ENCODE measurements at regions not wholly inside any gene's neighbourhood (a gene's known extent, or its start where the extent isn't known, plus 50 kb on each side); places are given as distances from the start of the nearest gene placed in this dataset.
"Not testable (repeated sequence)": the region's sequence is repeated elsewhere in the genome, so short reads cannot be mapped to it uniquely, and the experiment has no call there.

- no peak for DNase-seq (ENCODE audit: low spot score)
Measured at GRCh38 chr21:14613486-14614224, 67.5 kb upstream of the SAMSN1 start.

GRCh38 chr21:14610119-14610518 is 64.0 kb upstream of the SAMSN1 start:
- DNase-seq (ENCODE audit: low spot score), result not testable (repeated sequence)

GRCh38 chr21:14609274-14609673 is 63.2 kb upstream of the SAMSN1 start:
- DNase-seq (ENCODE audit: low spot score), result no peak

GRCh38 chr21:14607262-14607661 is 61.1 kb upstream of the SAMSN1 start:
- no peak for DNase-seq (ENCODE audit: low spot score)

GRCh38 chr21:14603202-14603601 is 57.1 kb upstream of the SAMSN1 start:
- no peak for DNase-seq (ENCODE audit: low spot score)

GRCh38 chr21:14602382-14602958 is 56.4 kb upstream of the SAMSN1 start:
- DNase-seq (ENCODE audit: low spot score), result peak; percentile 14

GRCh38 chr21:14600569-14601297 is 54.6 kb upstream of the SAMSN1 start:
- DNase-seq (ENCODE audit: low spot score), result no peak

GRCh38 chr21:14598065-14598464 is 52.0 kb upstream of the SAMSN1 start:
- DNase-seq (ENCODE audit: low spot score), result no peak

Measured in NAMALWA (cell line).